ENCODE measurements at regions not wholly inside any gene's neighbourhood (a gene's known extent, or its start where the extent isn't known, plus 50 kb on each side); places are given as distances from the start of the nearest gene placed in this dataset.

- ChIA-PET CTCF (no interaction called here), POLR2A (no interaction called here)
- DNase-seq (no peak), ATAC-seq (ENCODE audit: low read depth) (no peak)
- H3K4me1 Mint-ChIP-seq: no peaks in the 10 kb centered on the region
- no peaks in the 10 kb centered on the region for H3K27me3 Mint-ChIP-seq
- H3K4me3 Mint-ChIP-seq: no peak overlapping the region
- no peak overlapping the region for H3K27ac Mint-ChIP-seq
- peaks cover 5% of the 10 kb centered on the region for H3K9me3 Mint-ChIP-seq
- no peak for TF ChIP-seq CTCF (IDR thresholded peaks at IDR 0.05)
- H3K36me3 Mint-ChIP-seq (ENCODE audit: low read depth): no peaks in the 10 kb centered on the region
- intact Hi-C loops (cut with micrococcal nuclease): no loop called here
Observed at GRCh38 chr21:27816301-27816700, 849.4 kb upstream of the ADAMTS5 start.

DNA sequence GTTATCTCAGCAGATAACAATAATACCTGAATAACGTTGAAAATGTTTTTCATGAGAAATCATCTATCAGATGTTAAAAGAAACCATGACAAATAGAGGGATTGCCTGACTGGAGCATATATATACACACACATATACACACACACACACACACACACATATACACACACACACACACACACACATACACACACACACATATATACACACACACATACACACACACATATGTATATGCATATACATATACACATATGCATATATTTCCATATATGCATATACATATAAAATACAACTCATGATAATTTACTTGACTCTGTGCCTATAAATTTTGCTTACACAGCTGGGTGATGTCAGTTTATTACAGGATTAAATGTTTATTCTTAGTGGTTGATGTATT, 847.3 kb upstream of the ADAMTS5 start:
- Mint-ChIP-seq H3K9me3 (peaks cover 4% of the 10 kb centered on the region), H3K27ac (no peak overlapping the region), H3K27me3 (no peaks in the 10 kb centered on the region), H3K4me3 (no peak overlapping the region), H3K4me1 (no peaks in the 10 kb centered on the region), H3K36me3 (ENCODE audit: low read depth) (no peaks in the 10 kb centered on the region)
- ATAC-seq (ENCODE audit: low read depth): no peak
- ChIA-PET POLR2A (no interaction called here), CTCF (no interaction called here)
- no peak for TF ChIP-seq CTCF (IDR thresholded peaks at IDR 0.05)
- DNase-seq: no peak
- intact Hi-C loops (cut with micrococcal nuclease): no loop called here

DNA sequence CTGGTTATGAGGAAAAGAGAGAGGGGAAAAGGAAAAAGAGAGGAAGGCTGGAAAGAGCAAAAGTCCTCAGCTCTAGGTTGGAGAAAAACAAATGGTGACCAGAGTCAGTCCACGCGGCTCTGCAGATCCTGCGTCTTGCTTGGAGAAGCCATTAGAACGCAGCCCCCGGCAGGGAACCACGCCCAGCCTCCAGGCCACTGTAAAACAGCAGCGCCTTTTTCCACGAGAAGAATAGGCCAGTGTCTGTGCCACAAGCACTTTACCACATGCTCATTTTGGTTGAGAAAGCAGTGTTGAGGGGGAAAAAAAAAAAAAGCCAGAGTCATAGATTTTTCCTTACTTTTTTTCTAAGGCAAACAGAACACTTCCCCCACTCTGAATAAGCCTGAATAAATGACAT, 846.9 kb upstream of the ADAMTS5 start:
- Mint-ChIP-seq H3K9me3 (peaks cover 4% of the 10 kb centered on the region), H3K4me1 (no peaks in the 10 kb centered on the region), H3K27me3 (no peaks in the 10 kb centered on the region), H3K36me3 (ENCODE audit: low read depth) (no peaks in the 10 kb centered on the region), H3K27ac (no peak overlapping the region), H3K4me3 (no peak overlapping the region)
- ChIA-PET CTCF (no interaction called here), POLR2A (no interaction called here)
- DNase-seq (no peak), ATAC-seq (ENCODE audit: low read depth) (no peak)
- intact Hi-C loops (cut with micrococcal nuclease): no loop called here
- no peak for TF ChIP-seq CTCF (IDR thresholded peaks at IDR 0.05)

- H3K27me3 Mint-ChIP-seq: no peaks in the 10 kb centered on the region
- no peak overlapping the region for H3K27ac Mint-ChIP-seq
- TF ChIP-seq CTCF (IDR thresholded peaks at IDR 0.05): no peak
- intact Hi-C loops (cut with micrococcal nuclease): no loop called here
- CTCF ChIA-PET: no interaction called here
- POLR2A ChIA-PET: no interaction called here
- no peak for ATAC-seq (ENCODE audit: low read depth)
- H3K4me1 Mint-ChIP-seq: no peaks in the 10 kb centered on the region
- peaks cover 4% of the 10 kb centered on the region for H3K9me3 Mint-ChIP-seq
- H3K36me3 Mint-ChIP-seq (ENCODE audit: low read depth): no peaks in the 10 kb centered on the region
- DNase-seq: no peak
- no peak overlapping the region for H3K4me3 Mint-ChIP-seq
Observed at GRCh38 chr21:27813344-27813743, 846.5 kb upstream of the ADAMTS5 start.

- CTCF ChIA-PET: no interaction called here
- TF ChIP-seq CTCF (IDR thresholded peaks at IDR 0.05): no peak
- ATAC-seq (ENCODE audit: low read depth): no peak
- POLR2A ChIA-PET: no interaction called here
- no peaks in the 10 kb centered on the region for H3K27me3 Mint-ChIP-seq
- H3K9me3 Mint-ChIP-seq: peaks cover 4% of the 10 kb centered on the region
- intact Hi-C loops (cut with micrococcal nuclease): no loop called here
- no peaks in the 10 kb centered on the region for H3K4me1 Mint-ChIP-seq
- no peak overlapping the region for H3K27ac Mint-ChIP-seq
- DNase-seq: no peak
- H3K4me3 Mint-ChIP-seq: no peak overlapping the region
- H3K36me3 Mint-ChIP-seq (ENCODE audit: low read depth): no peaks in the 10 kb centered on the region
Observed at GRCh38 chr21:27812279-27812678, 845.4 kb upstream of the ADAMTS5 start.

Data from activated B cell treated with CpG ODN at 0.5 μM for 24 hours (primary cell).